ENCODE measurements at regions not wholly inside any gene's neighbourhood (a gene's known extent, or its start where the extent isn't known, plus 50 kb on each side); places are given as distances from the start of the nearest gene placed in this dataset.

DNA sequence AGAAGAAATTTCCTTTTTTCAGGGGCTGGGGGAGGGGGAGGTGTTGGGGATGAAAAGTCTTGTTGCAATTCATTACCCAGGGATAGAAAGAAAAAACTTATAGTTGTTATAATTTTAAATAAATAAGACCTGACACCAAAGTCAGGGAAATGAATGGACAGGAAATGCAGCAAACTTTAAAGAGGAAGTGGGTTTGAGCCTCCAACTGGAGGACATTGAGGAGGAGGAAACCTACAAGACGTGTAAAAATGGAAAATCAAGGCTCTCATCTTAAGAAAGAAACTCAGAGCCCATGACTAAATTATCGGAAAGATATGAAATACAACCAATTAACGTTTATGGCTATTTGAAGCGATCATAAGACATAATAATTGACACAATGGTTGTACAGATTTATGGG is 54.4 kb downstream of the NIBAN1 start:
- no peak for DNase-seq (ENCODE audit: low read depth)

DNA sequence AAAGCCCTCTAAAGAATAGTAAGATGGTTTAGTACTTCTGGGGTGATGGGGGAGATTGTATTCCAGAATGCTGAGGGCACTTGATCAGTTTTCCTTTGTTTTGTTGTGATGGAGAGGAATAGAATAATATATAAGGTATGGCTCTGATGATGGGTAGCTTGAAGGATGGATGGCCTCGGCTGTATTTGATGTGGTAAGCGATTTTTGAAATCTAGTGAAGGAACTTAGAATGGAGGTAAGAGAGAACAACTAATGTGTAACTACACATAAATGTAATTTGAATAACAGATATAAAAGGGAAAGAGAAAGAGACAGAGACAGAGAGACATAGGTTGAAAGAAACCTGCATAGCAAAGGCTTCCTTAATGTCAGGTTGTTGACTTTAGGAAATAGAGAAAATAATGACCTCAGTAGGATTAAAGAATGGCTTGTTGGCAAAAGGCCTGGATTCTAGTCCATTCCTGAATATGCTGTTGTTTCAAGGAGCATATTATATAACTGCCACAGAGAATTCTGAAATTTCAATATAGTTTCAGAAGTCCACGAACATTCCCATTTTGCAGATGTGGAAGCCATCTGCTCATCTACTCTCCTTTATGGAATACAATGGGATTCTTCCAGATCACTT is 58.7 kb downstream of the NIBAN1 start:
- no peak for DNase-seq (ENCODE audit: low read depth)

DNA sequence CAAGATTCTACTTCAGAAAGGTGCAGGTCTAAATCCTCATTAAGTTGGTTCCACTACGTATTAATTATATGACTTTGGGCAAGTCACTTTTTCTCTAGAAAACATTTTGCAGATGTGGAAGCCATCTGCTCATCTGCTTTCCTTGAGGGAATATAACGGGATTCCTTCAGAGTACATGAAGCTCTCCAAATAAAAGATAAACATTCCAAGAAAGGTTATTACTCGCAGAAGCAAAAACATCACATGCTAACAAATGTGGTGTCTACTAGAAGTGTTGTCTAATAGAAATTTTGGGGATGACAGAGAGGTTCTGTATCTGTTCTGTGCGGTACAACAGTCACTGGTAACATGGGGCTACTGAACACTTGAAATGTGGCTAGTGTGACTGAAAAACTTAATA is 60.2 kb downstream of the NIBAN1 start:
- DNase-seq (ENCODE audit: low read depth) = no peak

DNA sequence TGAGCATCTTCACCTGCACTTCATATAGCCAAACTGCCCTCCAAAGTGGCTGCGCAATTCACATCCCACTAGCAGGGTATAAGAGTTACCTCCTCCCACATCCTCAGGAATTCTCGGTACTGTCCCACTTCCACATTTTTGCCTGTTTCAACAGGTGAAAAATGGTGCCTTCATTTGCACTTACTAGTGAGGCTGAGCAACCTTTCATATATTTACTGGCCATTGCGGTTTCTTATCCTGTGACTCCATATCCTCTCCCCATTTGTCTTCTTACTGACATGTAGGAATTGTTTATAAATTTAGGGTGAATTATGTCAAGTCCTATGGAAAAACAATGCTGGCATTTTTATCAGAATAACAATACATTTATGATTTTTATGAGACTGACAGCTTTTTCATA is 61.9 kb downstream of the NIBAN1 start:
- no peak for DNase-seq (ENCODE audit: low read depth)

DNA sequence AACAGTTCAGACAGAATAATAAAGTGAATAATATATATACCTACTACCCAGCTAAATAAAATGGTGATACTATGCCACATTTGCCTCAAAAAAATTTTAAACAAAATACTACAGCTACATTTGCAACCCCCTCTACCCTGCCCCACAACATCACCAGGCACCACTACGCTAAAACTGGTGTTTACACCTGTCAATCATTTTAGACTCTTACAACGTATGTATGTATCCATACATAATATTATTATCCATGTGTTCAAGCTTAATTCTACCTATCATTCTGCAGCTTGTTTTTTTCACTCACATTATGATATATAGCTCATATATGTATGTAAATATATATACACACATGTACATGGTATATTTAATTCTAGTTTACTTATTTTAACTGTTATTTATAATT is 62.5 kb downstream of the NIBAN1 start:
- DNase-seq (ENCODE audit: low read depth) = no peak

DNA sequence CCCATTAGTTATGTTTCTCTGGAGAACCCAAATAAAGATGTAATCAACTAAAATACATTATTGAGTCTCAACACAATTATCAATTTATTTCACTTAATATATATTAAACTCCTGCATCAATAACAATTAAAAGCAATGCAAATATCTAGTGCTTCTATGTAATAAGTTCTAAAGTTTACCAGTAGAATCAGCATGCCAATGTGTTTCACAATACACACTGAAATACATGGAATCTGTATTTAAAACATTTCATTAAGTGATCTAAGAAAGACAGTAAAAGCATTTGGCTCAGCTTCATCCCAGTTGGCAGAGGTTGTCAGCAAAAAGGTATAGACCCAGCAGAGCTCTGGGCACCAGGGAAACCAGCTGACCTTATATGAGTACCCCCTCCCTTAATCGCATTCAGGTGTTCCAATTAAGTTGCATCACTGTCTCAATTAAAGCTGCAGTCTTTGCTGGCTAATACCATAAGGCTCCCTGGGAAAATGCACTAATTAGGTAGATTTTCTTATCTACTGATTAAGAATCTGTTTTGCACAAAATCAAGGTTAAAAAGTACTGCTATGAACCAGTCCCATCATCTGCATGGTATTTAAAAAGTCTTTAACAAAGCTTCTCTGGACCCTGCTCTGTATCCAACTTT is 63.1 kb downstream of the NIBAN1 start:
- no peak for DNase-seq (ENCODE audit: low read depth)

DNA sequence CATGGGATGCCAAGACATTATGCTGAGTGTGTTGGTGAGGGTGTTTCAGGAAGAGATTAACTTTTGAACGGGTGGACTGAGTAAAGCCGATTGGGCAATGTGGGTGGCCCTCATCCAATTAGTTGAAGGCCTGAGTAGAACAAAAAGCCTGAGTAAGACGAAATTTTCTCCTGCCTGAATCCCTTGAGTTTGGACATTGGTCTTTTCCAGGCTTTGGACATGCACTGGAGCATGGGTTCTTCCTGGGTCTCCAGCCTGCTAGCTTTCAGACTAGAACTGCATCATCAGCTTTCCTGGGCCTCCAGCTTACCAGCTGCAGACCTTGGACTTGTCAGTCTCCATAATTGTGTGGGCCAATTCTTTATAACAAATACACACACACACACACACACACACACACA is 63.6 kb downstream of the NIBAN1 start:
- no peak for DNase-seq (ENCODE audit: low read depth)

DNA sequence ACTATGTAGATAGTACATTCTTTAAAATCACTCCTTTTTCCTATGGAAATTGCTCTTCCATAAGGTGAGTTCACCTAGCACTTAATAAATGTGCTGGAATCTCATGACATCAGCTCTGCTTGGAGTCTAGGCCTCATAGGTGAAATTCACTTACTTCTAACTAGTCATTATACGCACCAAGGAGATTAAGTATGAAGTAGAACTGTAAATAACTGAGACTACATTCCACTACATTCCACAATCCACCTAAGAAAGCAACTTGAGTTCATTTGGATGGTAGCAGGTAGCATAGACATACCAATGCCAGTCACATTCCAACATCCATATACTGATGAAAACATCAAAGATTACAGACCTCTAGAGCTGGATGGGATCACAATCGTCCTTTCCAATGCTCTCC is 64.3 kb downstream of the NIBAN1 start:
- DNase-seq (ENCODE audit: low read depth) = no peak

DNA sequence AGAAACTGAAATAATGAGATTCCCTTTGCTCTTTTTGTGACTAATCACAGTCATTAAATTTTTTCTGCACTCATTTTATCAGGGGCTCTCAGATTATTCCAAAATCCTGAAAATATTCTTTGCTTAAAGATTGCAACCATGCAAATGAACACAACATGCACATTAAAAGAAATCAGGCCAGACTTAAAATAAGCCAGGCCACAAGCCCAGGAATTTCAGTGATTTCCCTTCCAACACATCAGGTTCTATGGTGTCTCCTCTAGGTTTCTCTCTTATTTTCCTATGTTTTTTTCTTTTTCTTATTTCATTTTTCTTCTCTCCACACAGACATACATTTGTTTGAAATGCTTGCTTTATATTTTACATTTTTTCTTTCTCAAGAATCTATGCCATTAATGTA is 65.3 kb downstream of the NIBAN1 start:
- DNase-seq (ENCODE audit: low read depth) = no peak

DNA sequence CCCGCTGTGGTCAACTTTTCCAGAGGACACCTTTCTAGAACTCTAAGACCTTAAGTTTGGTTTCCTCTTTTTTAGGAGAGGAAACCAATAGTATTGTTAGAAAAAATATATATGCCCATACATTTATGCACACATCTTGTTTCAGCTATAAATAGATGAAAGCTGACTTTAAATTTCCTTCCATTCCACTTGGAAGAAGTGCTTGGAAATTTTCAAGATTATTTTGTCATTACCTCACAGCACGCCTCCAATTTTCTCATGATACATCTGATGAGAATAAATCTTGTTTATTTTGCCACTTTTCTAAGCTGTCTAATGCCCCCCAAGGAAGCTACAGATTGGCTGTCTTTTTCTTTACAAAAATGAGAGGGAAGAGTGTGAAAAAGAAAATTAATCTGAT is 65.8 kb downstream of the NIBAN1 start:
- no peak for DNase-seq (ENCODE audit: low read depth)

DNA sequence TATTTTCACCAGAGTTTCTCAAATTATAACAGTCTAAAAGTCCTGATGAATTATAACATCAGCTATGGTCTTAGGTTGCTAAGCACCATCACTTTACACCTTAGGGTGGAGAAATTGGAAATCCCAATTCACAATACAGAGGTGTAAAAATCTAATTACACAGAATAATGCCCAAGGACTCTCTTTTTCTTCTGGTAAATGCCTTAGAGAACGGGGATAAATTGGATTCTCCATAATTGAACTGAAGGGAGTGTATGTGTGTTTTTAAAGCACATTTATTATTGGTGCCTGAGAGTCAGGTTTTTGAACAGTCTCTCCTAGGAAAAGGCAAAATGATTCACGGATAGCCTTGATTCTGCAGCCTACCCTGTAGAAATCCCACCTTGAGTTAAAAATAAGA is 66.8 kb downstream of the NIBAN1 start:
- DNase-seq (ENCODE audit: low read depth) = no peak

DNA sequence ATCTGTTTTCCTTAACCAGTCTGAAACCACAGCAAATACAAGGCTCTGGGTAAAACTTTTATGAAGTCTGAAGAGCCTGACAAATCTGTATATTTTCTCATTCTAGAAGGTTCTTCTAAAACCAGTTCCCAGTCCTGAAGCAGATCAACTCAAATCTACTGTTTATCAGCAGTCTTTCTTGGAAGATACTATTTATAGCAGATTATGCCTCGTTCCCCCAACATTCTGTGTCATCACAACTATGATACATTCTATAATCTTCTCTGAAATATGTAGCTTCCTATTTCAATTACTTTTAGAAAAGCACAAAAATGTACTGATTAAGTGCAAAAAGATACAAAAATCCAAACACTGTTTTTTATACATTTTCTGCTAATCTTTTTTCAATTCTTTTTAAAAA is 67.5 kb downstream of the NIBAN1 start:
- no peak for DNase-seq (ENCODE audit: low read depth)

DNA sequence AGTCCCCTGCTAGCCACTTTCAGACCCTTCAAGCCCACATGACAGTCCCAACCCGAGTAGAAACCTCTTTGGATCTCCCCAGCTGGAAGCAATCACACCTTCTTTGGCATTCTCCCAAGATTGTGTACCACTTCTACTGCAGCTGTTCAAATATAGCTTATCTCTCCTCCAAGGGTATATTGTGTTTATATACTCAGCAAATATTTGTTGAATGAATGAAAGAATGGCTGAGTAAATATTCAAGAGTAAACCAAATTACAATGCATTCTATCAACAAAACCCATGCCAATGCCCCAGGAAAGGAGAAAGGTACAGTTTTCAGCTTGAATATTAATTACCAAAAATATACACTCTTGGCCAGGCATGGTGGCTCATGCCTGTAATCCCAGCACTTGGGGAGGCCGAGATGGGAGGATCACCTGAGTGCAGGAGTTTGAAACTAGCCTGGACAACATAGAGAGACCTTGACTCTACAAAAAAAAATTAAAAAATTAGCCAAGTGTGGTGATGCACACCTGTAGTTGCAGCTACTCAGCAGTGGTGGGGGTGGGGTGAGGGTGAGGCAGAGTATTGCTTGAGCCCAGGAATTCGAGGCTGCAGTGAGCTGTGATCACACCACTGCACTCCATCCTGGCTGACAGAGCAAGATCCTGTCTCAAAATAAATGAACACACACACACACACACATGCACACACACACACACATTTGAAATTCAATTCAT is 68.5 kb downstream of the NIBAN1 start:
- DNase-seq (ENCODE audit: low read depth) = no peak

DNA sequence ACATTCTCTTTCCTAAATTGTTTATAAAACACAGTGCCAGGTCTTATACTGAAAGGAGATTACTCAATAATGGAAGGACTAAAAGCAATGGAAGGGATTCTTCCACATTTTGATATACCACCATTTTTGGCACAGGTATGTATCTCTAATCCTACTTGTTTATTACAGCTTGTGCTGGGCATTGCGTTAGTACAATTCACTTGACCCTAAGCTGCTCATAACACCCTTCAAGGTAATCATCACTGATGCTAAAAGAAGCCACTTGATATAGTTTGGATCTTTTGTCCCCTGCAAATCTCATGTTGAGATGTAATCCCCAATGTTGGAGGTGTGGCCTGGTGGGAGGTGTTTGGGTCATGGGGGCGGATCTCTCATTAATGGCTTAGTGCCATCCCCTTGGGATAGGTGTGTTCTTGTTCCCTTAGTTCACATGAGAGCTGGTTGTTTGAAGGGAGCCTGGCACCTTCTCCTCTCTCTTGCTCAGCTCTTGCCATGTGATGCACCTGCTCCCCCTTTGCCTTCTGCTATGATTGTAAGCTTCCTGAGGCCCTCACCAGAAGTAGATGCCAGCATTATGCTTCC is 71.1 kb downstream of the NIBAN1 start:
- no peak for DNase-seq (ENCODE audit: low read depth)

DNA sequence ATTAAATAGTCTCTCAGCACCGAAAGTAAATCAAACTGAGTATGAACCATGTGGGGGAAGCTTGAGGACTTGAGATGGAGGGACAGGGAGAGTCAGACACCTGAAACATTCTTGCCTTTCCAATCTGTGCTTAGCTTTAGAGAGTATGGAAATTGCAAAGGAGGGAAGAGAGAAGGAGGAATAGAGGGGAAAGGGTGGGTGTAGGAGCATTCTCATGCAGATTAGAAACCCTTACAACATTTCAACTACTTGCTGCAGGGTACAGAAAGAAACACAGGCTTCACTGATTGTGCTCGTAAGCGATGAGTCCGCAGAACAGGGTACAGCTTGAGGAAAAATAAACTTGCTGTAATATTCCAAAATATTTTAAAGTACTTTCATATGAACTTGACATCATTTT is 73.8 kb downstream of the NIBAN1 start:
- DNase-seq (ENCODE audit: low read depth) = no peak

DNA sequence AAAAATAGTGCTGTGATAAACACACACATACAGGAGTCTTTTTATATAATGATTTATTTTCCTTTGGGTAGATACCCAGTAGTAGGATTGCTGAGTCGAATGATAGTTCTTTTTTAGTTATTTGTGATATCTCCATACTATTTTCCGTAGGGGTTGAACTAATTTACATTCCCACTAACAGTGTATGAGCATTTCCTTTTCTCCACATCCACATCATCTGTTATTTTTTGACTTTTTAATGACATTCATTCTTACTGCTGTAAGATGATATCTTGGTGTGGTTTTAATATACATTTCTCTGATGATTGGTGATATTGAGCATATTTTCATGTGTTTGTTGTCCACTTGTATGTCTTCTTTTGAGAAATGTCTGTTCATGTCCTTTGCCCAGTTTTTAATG is 78.3 kb downstream of the NIBAN1 start:
- DNase-seq (ENCODE audit: low read depth) = no peak

DNA sequence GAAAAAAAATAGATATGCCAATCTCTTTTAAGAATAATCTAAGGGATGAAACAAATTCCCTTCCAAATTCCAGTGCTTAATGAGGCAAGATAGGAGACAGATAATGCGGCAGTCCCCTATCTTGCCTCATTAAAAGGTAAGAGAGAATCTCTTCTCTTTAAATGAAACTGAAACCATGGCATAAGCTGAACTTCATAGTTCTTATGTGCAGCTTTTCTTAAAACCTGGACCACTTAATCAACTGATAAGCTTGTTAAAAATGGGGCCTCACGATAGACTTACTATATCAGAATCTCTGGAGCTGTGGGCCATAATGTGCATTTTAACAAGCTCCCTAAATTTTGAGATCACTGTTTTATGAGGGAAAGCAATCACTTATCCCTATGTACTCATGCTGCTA is 79.2 kb downstream of the NIBAN1 start:
- no peak for DNase-seq (ENCODE audit: low read depth)

DNA sequence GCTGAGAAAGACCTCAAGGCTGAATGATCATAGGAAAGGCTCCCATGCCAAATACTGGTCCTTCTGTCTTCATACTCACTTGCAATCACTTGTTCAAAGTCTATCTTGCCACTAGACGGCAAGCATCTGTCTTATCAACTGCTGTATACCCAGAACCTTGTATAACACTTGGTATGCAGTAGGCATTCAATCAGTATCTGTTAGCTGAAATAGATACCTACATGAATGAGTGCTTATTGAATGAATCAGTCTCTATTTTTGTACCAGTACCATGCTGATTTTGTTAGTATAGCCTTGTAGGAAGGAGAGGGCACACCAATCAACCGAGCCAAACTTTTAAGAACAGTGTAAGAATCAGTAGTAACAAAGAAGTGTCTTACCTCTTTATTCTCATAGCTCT is 80.6 kb downstream of the NIBAN1 start:
- DNase-seq (ENCODE audit: low read depth) = no peak

DNA sequence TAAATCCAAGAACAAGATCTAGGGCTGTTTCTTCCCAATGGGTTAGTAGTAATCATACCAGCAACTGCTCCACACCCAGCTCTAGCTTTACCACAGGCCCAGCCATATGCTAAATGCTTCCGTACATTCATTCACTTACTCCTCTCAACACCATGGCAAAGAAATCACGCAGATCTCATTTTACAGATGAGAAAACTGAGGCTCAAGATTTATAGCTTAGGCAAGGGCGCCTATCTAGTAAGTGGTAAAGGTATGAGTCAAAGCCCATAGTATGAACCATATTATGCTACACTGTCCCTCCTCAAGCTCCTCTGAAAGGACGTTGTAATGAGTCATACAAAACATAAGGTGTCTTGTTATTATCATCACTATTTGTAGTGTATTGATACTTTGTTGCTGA is 82.2 kb downstream of the NIBAN1 start:
- no peak for DNase-seq (ENCODE audit: low read depth)

DNA sequence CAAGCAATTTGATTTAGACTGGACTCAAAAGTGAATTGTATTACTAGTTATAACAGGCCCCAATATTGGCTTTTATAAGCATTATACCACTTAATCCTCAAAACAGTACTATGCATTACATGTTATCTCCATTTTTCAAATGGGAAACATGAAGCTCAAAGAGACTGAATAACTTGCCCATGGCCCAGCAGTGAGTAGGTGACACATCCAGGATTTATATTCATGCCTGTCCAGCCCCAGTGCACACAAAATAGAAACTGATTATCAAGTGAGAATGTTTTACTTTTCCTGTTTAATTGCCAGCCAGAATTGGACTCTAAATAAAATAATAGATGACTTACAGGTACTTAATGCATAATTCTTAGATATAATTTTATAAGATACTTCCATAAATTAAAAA is 82.9 kb downstream of the NIBAN1 start:
- DNase-seq (ENCODE audit: low read depth) = no peak

DNA sequence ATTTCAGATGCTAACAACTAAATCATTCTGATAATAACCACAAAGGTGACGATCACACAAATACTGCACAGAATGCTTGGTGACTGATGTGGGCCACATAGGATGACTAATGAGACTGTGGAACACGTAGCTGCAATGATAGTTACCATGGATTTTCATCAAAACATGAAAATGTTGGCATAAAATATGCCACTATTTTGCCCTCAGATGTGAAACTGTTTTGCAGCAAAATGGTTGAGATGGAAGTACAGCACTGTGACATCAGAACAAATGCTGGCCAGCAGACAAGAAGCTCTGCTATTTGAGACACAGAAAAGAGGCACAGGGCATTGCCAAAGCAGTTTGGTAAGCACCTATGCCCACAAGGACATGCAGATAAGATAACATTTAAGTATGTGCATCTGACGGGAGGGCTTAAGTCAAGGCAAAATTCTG is 83.8 kb downstream of the NIBAN1 start:
- peak; percentile 69 for DNase-seq (ENCODE audit: low read depth)

DNA sequence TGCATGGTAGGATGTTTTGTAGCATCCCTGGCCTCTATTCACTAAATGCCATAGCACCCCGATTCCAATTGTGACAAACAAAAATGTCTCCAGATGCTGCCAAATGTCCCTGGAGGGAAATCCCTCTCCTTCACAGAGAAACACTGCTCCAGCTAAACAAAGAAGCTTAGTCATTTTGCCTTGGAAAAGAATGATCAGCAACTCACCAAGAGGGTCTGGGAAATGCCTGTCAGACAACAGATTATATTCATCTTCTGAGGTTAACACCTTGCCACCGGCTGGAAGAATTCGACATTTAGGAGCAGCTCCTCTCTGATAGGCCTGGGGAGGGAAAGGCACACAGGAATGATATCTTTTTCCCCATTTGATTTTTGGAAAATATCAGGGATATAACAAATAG is 84.4 kb downstream of the NIBAN1 start:
- peak; percentile 47 for DNase-seq (ENCODE audit: low read depth)

DNA sequence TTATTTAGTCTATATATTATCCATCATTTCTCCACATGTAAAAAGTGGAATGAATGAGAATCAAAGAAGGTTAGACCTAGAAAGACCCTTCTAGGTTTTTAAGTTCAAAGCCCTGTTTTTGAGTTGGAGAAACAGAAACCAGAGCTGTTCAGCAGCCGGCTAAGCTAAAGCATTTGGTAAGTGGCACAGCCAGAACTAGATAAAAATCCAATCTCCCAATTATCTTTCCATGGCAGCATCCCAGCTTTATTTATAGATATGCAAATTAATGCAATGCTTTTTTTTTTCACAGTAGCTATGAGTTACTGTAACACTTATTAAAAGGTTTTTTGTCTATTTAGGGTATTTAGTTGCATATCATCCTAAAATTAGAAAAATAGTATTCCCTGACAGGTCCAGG is 85.1 kb downstream of the NIBAN1 start:
- DNase-seq (ENCODE audit: low read depth) = no peak

All from RPMI7951 (cell line).